CD4-positive, alpha-beta memory T cell (primary cell): ENCODE measurements at regions not wholly inside any gene's neighbourhood (a gene's known extent, or its start where the extent isn't known, plus 50 kb on each side); places are given as distances from the start of the nearest gene placed in this dataset.

Experiments used
- CTCF ChIA-PET: fragments of 350-600 bp; sonication (Branson Sonifier 250); formaldehyde crosslinking; loops from one replicate; lab custom pipeline; 2021; ENCODE audit warnings: inconsistent platforms; ENCODE audit not compliant: partially characterized antibody; lab: Charles Lee
- POLR2A ChIA-PET: fragments of 350-600 bp; sonication (Branson Sonifier 250); formaldehyde crosslinking; loops from one replicate; lab custom pipeline; 2021; ENCODE audit not compliant: partially characterized antibody; lab: Charles Lee
- DNase-seq, 5 donors: peaks; one replicate each; pipeline versions ENCODE4 v3.0.0 to v3.0.0-alpha.2; 2020 to 2022; ENCODE audit warnings: mixed read lengths in 1 of 5
- H3K27ac ChIP-seq: one replicate; pipeline ENCODE4 v1.7.0; 2013; ENCODE audit warnings: low read depth, low read length
- H3K27me3 ChIP-seq: 2 replicates; pipeline ENCODE4 v1.7.0; 2013; ENCODE audit warnings: mild to moderate bottlenecking, low read length, moderate library complexity; ENCODE audit not compliant: insufficient read depth
- H3K36me3 ChIP-seq: 2 replicates; pipeline ENCODE4 v1.7.0; 2013; ENCODE audit warnings: mild to moderate bottlenecking, low read length, moderate library complexity; ENCODE audit not compliant: insufficient read depth
- H3K4me1 ChIP-seq: 2 replicates; pipeline ENCODE4 v1.7.0; 2013; ENCODE audit warnings: mild to moderate bottlenecking, low read length, moderate library complexity; ENCODE audit not compliant: insufficient read depth
- H3K4me3 ChIP-seq, 2 donors: one replicate each; pipeline ENCODE4 v1.7.0; 2013; ENCODE audit warnings: low read length in 2 of 2, mild to moderate bottlenecking in 1 of 2
- H3K9me3 ChIP-seq, 2 donors: one replicate each; pipeline ENCODE4 v1.7.0; 2013; ENCODE audit warnings: low read length in 2 of 2, control low read depth in 1 of 2; ENCODE audit not compliant: control insufficient read depth in 1 of 2
- H3K27ac Mint-ChIP-seq, 7 donors: one replicate each; pipeline ENCODE4 v1.8.0; 2020 to 2021; ENCODE audit warnings: mixed read lengths in 7 of 7, mild to moderate bottlenecking in 6 of 7, inconsistent platforms in 3 of 7, moderate library complexity in 3 of 7
- H3K27me3 Mint-ChIP-seq, 2 donors: one replicate each; pipeline ENCODE4 v1.8.0; 2020 to 2021; ENCODE audit warnings: mixed read lengths in 2 of 2
- H3K36me3 Mint-ChIP-seq, 2 donors: one replicate each; pipeline ENCODE4 v1.8.0; 2020 to 2021; ENCODE audit warnings: mixed read lengths in 2 of 2, inconsistent platforms in 1 of 2, mild to moderate bottlenecking in 1 of 2
- H3K4me1 Mint-ChIP-seq, 4 donors: one replicate each; pipeline ENCODE4 v1.8.0; 2020 to 2021; ENCODE audit warnings: mixed read lengths in 4 of 4, mild to moderate bottlenecking in 1 of 4
- H3K4me3 Mint-ChIP-seq, 8 donors: one replicate each; pipeline ENCODE4 v1.8.0; 2020 to 2021; ENCODE audit warnings: mixed read lengths in 8 of 8, mild to moderate bottlenecking in 7 of 8, moderate library complexity in 6 of 8, inconsistent platforms in 3 of 8
- H3K9me3 Mint-ChIP-seq, 8 donors: one replicate each; pipeline ENCODE4 v1.8.0; 2020 to 2021; ENCODE audit warnings: mixed read lengths in 8 of 8, mild to moderate bottlenecking in 5 of 8, inconsistent platforms in 3 of 8, moderate library complexity in 1 of 8
- intact Hi-C: fragments of 100-400 bp; cut with micrococcal nuclease; formaldehyde crosslinking; loops from one replicate; pipeline ENCODE4 v1.15.1; 2023

DNA sequence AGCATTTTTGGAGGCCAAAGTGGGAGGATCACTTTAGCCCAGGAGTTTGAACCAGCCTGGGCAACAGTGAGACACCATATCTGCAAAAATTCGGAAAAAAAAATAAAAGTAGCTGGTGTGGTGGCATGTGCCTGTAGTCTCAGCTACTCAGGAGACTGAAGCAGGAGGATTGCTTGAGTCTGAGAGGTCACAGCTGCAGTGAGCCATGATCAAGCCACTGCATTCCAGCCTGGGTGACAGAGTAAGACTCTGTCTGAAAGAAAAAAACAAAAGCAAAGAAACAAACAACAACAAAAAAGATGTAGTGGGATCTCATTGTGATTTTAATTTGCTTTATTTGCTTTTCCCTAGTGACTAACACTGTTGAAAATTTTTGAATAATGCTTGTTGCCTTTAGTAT lies 394.7 kb upstream of the KLHL1 start:
- H3K4me1 Mint-ChIP-seq = no peaks in the 10 kb centered on the region
- POLR2A ChIA-PET = no interaction called here

DNA sequence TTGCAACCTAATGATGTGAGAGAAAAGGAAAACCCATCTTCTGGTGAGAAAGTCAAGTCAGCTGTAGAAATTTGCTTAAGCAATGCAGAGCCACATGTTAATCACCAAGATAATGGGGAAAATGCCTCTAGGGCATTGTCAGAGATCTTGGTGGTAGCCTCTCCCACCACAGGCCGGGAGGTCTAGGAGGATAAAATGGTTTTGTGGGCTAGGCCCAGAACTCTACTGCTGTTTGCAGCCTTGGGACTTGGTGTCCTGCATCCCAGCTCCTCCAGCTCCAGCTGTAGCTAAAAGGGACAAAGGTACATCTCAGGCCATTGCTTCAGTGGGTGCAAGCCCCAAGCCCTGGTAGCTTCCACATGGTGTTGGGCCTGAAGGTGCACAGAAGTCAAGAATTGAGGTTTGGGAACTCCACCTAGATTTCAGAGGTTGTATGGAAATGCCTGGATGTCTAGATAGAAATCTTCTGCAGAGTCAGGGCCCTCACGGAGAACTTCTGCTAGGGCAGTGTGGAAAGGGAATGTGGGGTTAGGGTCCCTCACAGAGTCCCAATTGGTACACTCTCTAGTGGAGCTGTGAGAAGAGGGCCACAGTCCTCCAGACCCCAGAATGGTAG lies 382.2 kb upstream of the KLHL1 start:
- Histone ChIP-seq H3K4me3 (no peak overlapping the region), H3K9me3 (peaks cover 0 to 5% of the 10 kb centered on the region in 2 donors), H3K27me3 (no peaks in the 10 kb centered on the region), H3K4me1 (no peaks in the 10 kb centered on the region), H3K36me3 (no peaks in the 10 kb centered on the region), H3K27ac (no peak overlapping the region)
- ChIA-PET CTCF (no interaction called here), POLR2A (no interaction called here)
- Mint-ChIP-seq H3K36me3 (no peaks in the 10 kb centered on the region), H3K9me3 (peaks cover 2 to 25% (median 15%) of the 10 kb centered on the region in 8 donors), H3K4me3 (no peak overlapping the region), H3K27me3 (no peaks in the 10 kb centered on the region), H3K4me1 (no peaks in the 10 kb centered on the region), H3K27ac (peak overlapping the region in 1 of 7 donors; percentile 6)
- intact Hi-C loops = no loop called here
- DNase-seq = no peak

More for the DNA sequence above, 394.7 kb upstream of the KLHL1 start:
- no peak overlapping the region for H3K27ac Mint-ChIP-seq
- no peak overlapping the region for H3K4me3 Mint-ChIP-seq
- no peaks in the 10 kb centered on the region for H3K27me3 Mint-ChIP-seq
- peaks cover 0 to 7% (median 3%) of the 10 kb centered on the region in 8 donors for H3K9me3 Mint-ChIP-seq
- H3K4me3 ChIP-seq = no peak overlapping the region
- intact Hi-C loops = no loop called here
- CTCF ChIA-PET = no interaction called here
- H3K27me3 ChIP-seq = no peaks in the 10 kb centered on the region
- no peaks in the 10 kb centered on the region for H3K36me3 Mint-ChIP-seq
- H3K4me1 ChIP-seq = no peaks in the 10 kb centered on the region
- no peak for DNase-seq
- no peaks in the 10 kb centered on the region for H3K36me3 ChIP-seq
- H3K9me3 ChIP-seq = no peaks in the 10 kb centered on the region
- H3K27ac ChIP-seq = no peak overlapping the region

DNA sequence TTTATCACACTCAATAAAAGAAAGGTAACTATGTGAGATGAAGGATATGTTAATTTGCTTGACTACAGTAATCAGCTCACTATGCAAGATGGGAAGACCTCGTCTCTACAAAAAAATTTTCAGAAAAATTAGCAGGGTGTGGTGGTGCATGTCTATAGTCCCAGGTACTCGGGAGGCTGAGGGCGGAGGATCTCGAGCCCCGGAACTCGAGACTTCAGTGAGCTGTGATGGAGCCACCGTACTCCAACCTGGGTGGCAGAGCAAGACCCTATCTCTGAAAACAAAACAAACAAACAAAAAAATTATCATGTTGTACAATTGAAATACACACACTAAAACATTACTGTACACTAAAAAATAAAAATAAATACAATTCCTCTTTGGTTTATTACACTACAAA lies 376.7 kb upstream of the KLHL1 start:
- no peak for DNase-seq
- no peaks in the 10 kb centered on the region for H3K36me3 ChIP-seq
- POLR2A ChIA-PET = no interaction called here
- no peak overlapping the region for H3K4me3 Mint-ChIP-seq
- no peaks in the 10 kb centered on the region for H3K36me3 Mint-ChIP-seq
- H3K4me1 Mint-ChIP-seq = no peaks in the 10 kb centered on the region
- no peak overlapping the region for H3K27ac Mint-ChIP-seq
- CTCF ChIA-PET = no interaction called here
- intact Hi-C loops = no loop called here
- no peak overlapping the region for H3K4me3 ChIP-seq
- no peaks in the 10 kb centered on the region for H3K9me3 ChIP-seq
- H3K27ac ChIP-seq = no peak overlapping the region
- no peaks in the 10 kb centered on the region for H3K27me3 ChIP-seq
- H3K9me3 Mint-ChIP-seq = peaks cover 2 to 9% (median 4%) of the 10 kb centered on the region in 8 donors
- no peaks in the 10 kb centered on the region for H3K27me3 Mint-ChIP-seq
- no peaks in the 10 kb centered on the region for H3K4me1 ChIP-seq

DNA sequence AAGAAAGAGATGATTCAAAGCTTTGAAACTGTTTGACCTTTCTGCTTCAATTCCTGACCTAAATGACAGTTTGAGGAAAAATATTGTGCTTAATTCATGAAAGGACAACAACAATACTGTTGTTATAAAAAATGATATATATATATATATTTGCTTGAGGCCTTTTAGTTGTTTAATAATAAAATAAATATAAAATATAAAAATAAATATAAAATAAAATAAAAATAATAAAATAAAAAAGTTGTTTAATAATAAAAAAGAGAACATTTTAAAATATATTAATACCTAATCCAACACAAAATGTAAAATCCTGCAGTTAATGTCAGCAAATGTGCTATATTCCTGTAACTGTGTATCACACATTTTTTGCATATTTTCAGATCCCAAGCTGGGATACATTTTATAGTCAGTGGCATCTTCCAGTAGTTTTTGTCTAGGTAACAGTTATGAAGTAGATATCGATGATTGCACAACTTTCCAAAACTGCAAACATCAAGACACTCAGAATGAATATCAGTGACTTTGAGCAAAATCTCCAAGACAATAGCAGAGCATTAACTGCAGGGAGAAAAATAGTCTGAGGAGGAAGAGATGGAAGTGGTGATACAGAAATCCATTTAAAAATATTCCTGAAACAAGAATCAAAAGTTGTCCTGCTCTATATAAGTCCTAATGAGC lies 375.5 kb upstream of the KLHL1 start:
- CTCF ChIA-PET = no interaction called here
- POLR2A ChIA-PET = no interaction called here
- no peak overlapping the region for H3K4me3 Mint-ChIP-seq
- DNase-seq = no peak
- Histone ChIP-seq H3K4me3 (no peak overlapping the region), H3K27me3 (no peaks in the 10 kb centered on the region), H3K36me3 (no peaks in the 10 kb centered on the region), H3K27ac (no peak overlapping the region), H3K4me1 (no peaks in the 10 kb centered on the region), H3K9me3 (no peaks in the 10 kb centered on the region)
- intact Hi-C loops = no loop called here
- no peaks in the 10 kb centered on the region for H3K36me3 Mint-ChIP-seq
- no peak overlapping the region for H3K27ac Mint-ChIP-seq
- H3K27me3 Mint-ChIP-seq = no peaks in the 10 kb centered on the region
- H3K4me1 Mint-ChIP-seq = no peaks in the 10 kb centered on the region
- H3K9me3 Mint-ChIP-seq = peaks cover 0 to 7% (median 2%) of the 10 kb centered on the region in 8 donors

DNA sequence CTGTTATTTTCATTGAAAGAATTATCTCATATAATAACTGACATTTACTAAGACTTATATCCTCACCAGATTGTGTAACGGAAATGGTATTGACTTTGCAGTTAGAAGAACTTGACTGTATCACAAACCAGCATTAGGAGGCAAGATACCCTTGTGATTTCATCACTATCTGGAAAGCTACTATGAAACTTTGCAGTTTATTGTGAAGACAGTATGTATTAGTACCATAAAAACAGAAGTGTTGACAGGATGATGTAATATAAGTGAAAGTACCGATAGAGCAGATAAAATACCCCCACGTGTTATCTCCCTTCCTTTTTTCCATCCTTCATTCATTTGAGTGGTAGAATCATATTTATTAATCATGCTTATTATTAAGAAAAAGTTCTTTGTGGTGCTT lies 365.7 kb upstream of the KLHL1 start:
- H3K4me1 Mint-ChIP-seq = no peaks in the 10 kb centered on the region
- H3K27me3 Mint-ChIP-seq = no peaks in the 10 kb centered on the region
- no peak overlapping the region for H3K27ac Mint-ChIP-seq
- no peaks in the 10 kb centered on the region for H3K27me3 ChIP-seq
- H3K4me3 Mint-ChIP-seq = no peak overlapping the region
- no peaks in the 10 kb centered on the region for H3K4me1 ChIP-seq
- ChIA-PET CTCF (no interaction called here), POLR2A (no interaction called here)
- H3K9me3 Mint-ChIP-seq = peaks cover 0 to 9% (median 3%) of the 10 kb centered on the region in 8 donors
- no peak overlapping the region for H3K4me3 ChIP-seq
- intact Hi-C loops = no loop called here
- no peak for DNase-seq
- H3K36me3 ChIP-seq = no peaks in the 10 kb centered on the region
- no peak overlapping the region for H3K27ac ChIP-seq
- no peaks in the 10 kb centered on the region for H3K36me3 Mint-ChIP-seq
- H3K9me3 ChIP-seq = no peaks in the 10 kb centered on the region

DNA sequence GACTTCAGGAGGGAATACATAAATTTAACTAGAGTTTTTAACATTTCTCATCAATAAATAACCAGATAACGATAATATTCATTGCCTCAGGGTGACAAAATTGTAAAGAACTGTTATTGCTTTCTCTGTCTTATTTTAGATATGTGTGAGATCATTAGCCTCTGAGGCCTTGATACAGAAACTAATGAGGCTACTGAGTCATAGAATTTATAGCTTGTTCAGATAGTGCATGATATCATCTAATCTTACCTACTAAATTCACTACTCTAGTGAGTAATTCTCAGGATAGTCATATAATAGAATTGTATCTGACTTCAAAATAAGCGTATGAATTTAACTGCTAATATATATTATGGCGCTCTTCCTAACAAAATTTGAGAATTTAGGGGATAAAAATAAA lies 360.8 kb upstream of the KLHL1 start:
- Mint-ChIP-seq H3K27me3 (no peaks in the 10 kb centered on the region), H3K4me3 (no peak overlapping the region), H3K4me1 (no peaks in the 10 kb centered on the region), H3K27ac (no peak overlapping the region), H3K9me3 (peaks cover 0 to 8% (median 2%) of the 10 kb centered on the region in 8 donors), H3K36me3 (no peaks in the 10 kb centered on the region)
- no peaks in the 10 kb centered on the region for H3K9me3 ChIP-seq
- no peaks in the 10 kb centered on the region for H3K4me1 ChIP-seq
- intact Hi-C loops = no loop called here
- H3K4me3 ChIP-seq = no peak overlapping the region
- no peaks in the 10 kb centered on the region for H3K36me3 ChIP-seq
- no peak for DNase-seq
- CTCF ChIA-PET = interaction anchor here (1.3 kb wide), 1 partner anchor 12 kb away, joined by 4 read pairs; no protein-coding TSS in a partner anchor
- no peaks in the 10 kb centered on the region for H3K27me3 ChIP-seq
- H3K27ac ChIP-seq = no peak overlapping the region
- POLR2A ChIA-PET = no interaction called here

DNA sequence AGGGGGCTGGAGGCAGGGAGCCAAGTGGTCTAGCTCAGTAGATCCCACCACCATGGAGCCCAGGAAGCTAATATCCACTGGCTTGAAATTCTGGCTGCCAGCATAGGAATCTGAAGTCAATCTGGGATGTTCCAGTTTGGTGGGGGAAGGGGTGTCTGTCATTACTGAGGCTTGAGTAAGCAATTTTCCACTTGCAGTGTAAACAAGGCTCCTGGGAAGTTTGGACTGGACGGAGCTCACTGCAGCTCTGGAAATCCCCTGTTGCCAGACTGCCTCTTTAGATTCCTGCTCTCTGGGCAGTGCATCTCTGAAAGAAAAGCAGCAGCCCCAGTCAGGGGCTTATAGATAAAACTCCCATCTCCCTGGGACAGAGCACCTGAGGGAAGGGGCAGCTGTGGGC lies 349.2 kb upstream of the KLHL1 start:
- Histone ChIP-seq H3K9me3 (no peaks in the 10 kb centered on the region), H3K27me3 (no peaks in the 10 kb centered on the region), H3K36me3 (no peaks in the 10 kb centered on the region), H3K4me1 (no peaks in the 10 kb centered on the region), H3K27ac (no peak overlapping the region), H3K4me3 (no peak overlapping the region)
- no peak for DNase-seq
- ChIA-PET POLR2A (no interaction called here), CTCF (no interaction called here)
- intact Hi-C loops = no loop called here
- Mint-ChIP-seq H3K36me3 (no peaks in the 10 kb centered on the region), H3K27ac (no peak overlapping the region), H3K27me3 (no peaks in the 10 kb centered on the region), H3K4me1 (no peaks in the 10 kb centered on the region), H3K9me3 (peaks cover 0 to 28% (median 21%) of the 10 kb centered on the region in 8 donors), H3K4me3 (no peak overlapping the region)
